ENCODE measurements at regions not wholly inside any gene's neighbourhood (a gene's known extent, or its start where the extent isn't known, plus 50 kb on each side); places are given as distances from the start of the nearest gene placed in this dataset.

GRCh38 chr1:81420760-81421159 lies 380.0 kb upstream of the ADGRL2 start:
- TF ChIP-seq CTCF (IDR thresholded peaks at IDR 0.05 in 8 of 11, conservative IDR thresholded peaks at IDR 0.05 in 3 of 11) (no peak), POLR2A (IDR thresholded peaks at IDR 0.05) (no peak)
